ENCODE measurements at regions not wholly inside any gene's neighbourhood (a gene's known extent, or its start where the extent isn't known, plus 50 kb on each side); places are given as distances from the start of the nearest gene placed in this dataset.

- H3K9me3 ChIP-seq: no peaks in the 10 kb centered on the region
- no peaks in the 10 kb centered on the region for H3K27me3 ChIP-seq (replicated peaks; ENCODE audit: insufficient read depth)
- ATAC-seq (ENCODE audit: insufficient number of reproducible peaks, low FRiP score, low read depth) (no peak), DNase-seq (ENCODE audit: low spot score) (no peak)
- H3K27ac ChIP-seq: no peak overlapping the region
- no peaks in the 10 kb centered on the region for H3K4me1 ChIP-seq (ENCODE audit: control insufficient read depth in 1 of 2, low read depth in 2 of 2)
- TF ChIP-seq CTCF (IDR thresholded peaks at IDR 0.05): no peak
- H3K4me3 ChIP-seq: no peak overlapping the region
- H3K36me3 ChIP-seq: no peaks in the 10 kb centered on the region
These were observed 918.1 kb upstream of the SORCS1 start for GRCh38 chr10:108082596-108082995.

- no peak overlapping the region for H3K27ac ChIP-seq
- H3K4me3 ChIP-seq: no peak overlapping the region
- no peak for TF ChIP-seq CTCF (IDR thresholded peaks at IDR 0.05)
- no peaks in the 10 kb centered on the region for H3K4me1 ChIP-seq (ENCODE audit: control insufficient read depth in 1 of 2, low read depth in 2 of 2)
- no peak for ATAC-seq (ENCODE audit: insufficient number of reproducible peaks, low FRiP score, low read depth)
- no peaks in the 10 kb centered on the region for H3K9me3 ChIP-seq
- H3K27me3 ChIP-seq (replicated peaks; ENCODE audit: insufficient read depth): no peaks in the 10 kb centered on the region
- DNase-seq (ENCODE audit: low spot score): no peak
- no peaks in the 10 kb centered on the region for H3K36me3 ChIP-seq
These were observed 913.8 kb upstream of the SORCS1 start for GRCh38 chr10:108078263-108078662.

GRCh38 chr10:108072466-108072865 lies 908.0 kb upstream of the SORCS1 start:
- no peaks in the 10 kb centered on the region for H3K36me3 ChIP-seq
- DNase-seq (ENCODE audit: low spot score) (no peak), ATAC-seq (ENCODE audit: insufficient number of reproducible peaks, low FRiP score, low read depth) (no peak)
- H3K9me3 ChIP-seq: no peaks in the 10 kb centered on the region
- TF ChIP-seq CTCF (IDR thresholded peaks at IDR 0.05): no peak
- no peak overlapping the region for H3K27ac ChIP-seq
- no peaks in the 10 kb centered on the region for H3K4me1 ChIP-seq (ENCODE audit: control insufficient read depth in 1 of 2, low read depth in 2 of 2)
- no peak overlapping the region for H3K4me3 ChIP-seq
- H3K27me3 ChIP-seq (replicated peaks; ENCODE audit: insufficient read depth): no peaks in the 10 kb centered on the region

- ATAC-seq (ENCODE audit: insufficient number of reproducible peaks, low FRiP score, low read depth) (no peak), DNase-seq (ENCODE audit: low spot score) (no peak)
- Histone ChIP-seq H3K27me3 (replicated peaks; ENCODE audit: insufficient read depth) (no peaks in the 10 kb centered on the region), H3K4me1 (ENCODE audit: control insufficient read depth in 1 of 2, low read depth in 2 of 2) (no peaks in the 10 kb centered on the region), H3K9me3 (no peaks in the 10 kb centered on the region), H3K36me3 (no peaks in the 10 kb centered on the region), H3K27ac (no peak overlapping the region), H3K4me3 (no peak overlapping the region)
- TF ChIP-seq CTCF (IDR thresholded peaks at IDR 0.05): no peak
These were observed 906.3 kb upstream of the SORCS1 start for GRCh38 chr10:108070789-108071188.

DNA sequence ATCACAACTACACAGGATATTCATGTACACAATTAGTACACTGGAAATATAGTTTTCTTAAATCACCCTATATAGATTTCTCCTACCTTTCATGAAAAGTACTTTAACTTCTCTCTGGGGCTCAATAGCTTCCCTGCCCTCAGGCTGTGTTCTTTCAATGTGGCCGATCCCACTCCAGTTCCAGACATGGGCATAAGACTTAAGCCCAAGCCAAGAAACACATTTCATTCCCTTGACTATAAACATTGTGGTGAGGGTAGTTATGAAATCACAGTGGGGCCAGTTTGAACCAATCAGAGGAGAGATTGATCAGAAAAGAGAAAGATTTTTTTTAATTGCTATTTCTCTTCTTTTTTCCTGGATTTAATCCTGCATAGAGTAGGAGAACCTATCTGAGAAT lies 904.6 kb upstream of the SORCS1 start:
- DNase-seq (ENCODE audit: low spot score): no peak
- Histone ChIP-seq H3K9me3 (no peaks in the 10 kb centered on the region), H3K27me3 (replicated peaks; ENCODE audit: insufficient read depth) (no peaks in the 10 kb centered on the region), H3K4me1 (ENCODE audit: control insufficient read depth in 1 of 2, low read depth in 2 of 2) (no peaks in the 10 kb centered on the region), H3K4me3 (no peak overlapping the region), H3K27ac (no peak overlapping the region), H3K36me3 (no peaks in the 10 kb centered on the region)
- no peak for TF ChIP-seq CTCF (IDR thresholded peaks at IDR 0.05)
- no peak for ATAC-seq (ENCODE audit: insufficient number of reproducible peaks, low FRiP score, low read depth)
